ENCODE measurements at regions not wholly inside any gene's neighbourhood (a gene's known extent, or its start where the extent isn't known, plus 50 kb on each side); places are given as distances from the start of the nearest gene placed in this dataset.

GRCh38 chr3:194849166-194849875, 163.6 kb downstream of the FAM43A start:
- TF ChIP-seq EZH2phosphoT487 (conservative IDR thresholded peaks at IDR 0.05; ENCODE audit: low read length) (no peak), CTCF (IDR thresholded peaks at IDR 0.05; ENCODE audit: insufficient read depth, low read length, poor library complexity, severe bottlenecking) (no peak)

All from SU-DHL-6 (cell line).